ENCODE measurements at regions not wholly inside any gene's neighbourhood (a gene's known extent, or its start where the extent isn't known, plus 50 kb on each side); places are given as distances from the start of the nearest gene placed in this dataset.

DNA sequence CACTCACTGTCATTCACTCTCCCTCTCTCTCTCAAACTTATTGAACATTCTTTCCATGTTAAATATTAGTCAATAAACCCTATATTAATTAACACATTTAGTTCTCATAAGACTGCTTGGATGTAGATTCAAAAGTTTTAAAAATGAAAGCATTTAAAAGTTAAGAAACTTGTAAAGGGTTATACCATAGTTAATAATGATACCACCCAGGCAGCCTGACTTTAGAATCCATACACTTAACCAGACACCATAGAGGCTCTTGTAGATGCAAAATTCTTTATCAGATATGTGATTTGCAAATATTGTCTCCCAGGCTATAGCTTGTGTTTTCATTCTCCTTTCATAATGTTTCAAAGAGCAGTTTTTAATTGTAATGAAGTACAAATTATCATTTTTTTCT, 335.8 kb upstream of the ACTBL2 start:
- no peak for TF ChIP-seq CTCF (IDR thresholded peaks at IDR 0.05; ENCODE audit: insufficient read depth, low read depth, low read length)
- no peak for TF ChIP-seq EZH2 (IDR thresholded peaks at IDR 0.05; ENCODE audit: insufficient read depth, low read length)
